SIG-M5 treated with dmso at 0.1 percent for 504 hours (cell line): ENCODE measurements at regions not wholly inside any gene's neighbourhood (a gene's known extent, or its start where the extent isn't known, plus 50 kb on each side); places are given as distances from the start of the nearest gene placed in this dataset.
"Not testable (repeated sequence)": the region's sequence is repeated elsewhere in the genome, so short reads cannot be mapped to it uniquely, and the experiment has no call there.

Source experiments
- DNase-seq: peaks from one replicate; lab custom pipeline; 2025; ENCODE audit not compliant: unreplicated experiment; lab: John Stamatoyannopoulos, UW

GRCh38 chrX:94814216-94814615, 1140.2 kb downstream of the FAM133A start:
- no peak for DNase-seq

- DNase-seq, result no peak
Measured at GRCh38 chrX:94830717-94831116, 1156.7 kb downstream of the FAM133A start.

- DNase-seq, result peak; percentile 0
Measured at GRCh38 chrX:94831364-94831763, 1157.4 kb downstream of the FAM133A start.

- no peak for DNase-seq
Measured at GRCh38 chrX:94834226-94834625, 1160.2 kb downstream of the FAM133A start.

- DNase-seq, result no peak
Measured at GRCh38 chrX:94850811-94851210, 1176.8 kb downstream of the FAM133A start.

DNA sequence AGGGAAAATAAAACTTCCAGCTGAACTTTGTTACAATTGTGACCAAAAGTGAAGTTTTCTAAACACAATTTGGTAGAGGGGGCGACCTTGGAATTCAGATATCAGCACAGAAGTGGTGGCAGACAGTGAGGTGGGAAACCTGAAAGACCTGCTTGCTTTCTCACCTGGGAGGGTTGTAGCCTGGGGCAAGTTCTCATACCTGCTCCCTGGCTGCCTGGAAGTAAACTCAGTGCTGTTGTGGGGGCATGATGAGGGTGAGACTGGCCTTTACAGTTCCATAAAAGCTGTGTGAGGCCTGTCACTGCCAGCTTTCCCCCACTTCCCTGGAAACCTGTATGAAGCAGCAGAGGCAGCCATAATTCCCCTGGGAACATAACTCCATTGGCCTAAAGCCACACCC, 1180.2 kb downstream of the FAM133A start:
- peak; percentile 2 for DNase-seq

GRCh38 chrX:94862470-94862869, 1188.5 kb downstream of the FAM133A start:
- not testable (repeated sequence) for DNase-seq

DNA sequence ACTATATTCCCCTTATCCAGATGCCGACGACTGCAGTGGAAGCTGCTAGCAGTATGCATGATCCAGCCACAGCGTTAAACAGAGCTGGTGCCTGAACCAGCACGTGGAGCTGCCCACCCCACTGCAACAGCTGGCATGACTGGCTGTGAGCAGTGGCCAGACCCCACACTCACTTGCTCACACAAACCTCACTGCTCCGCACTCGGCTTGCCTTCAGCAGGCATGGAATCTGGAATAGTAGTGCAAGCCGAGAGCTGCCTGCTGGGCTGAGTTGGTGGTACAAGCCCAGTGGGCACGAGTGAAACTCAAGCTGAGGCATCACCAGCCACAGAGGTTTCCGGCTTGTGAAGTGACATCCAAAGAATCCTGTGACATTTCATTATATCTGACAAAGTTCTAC, 1197.6 kb downstream of the FAM133A start:
- no peak for DNase-seq

- no peak for DNase-seq
Measured at GRCh38 chrX:94901849-94902248, 1227.8 kb downstream of the FAM133A start.

DNA sequence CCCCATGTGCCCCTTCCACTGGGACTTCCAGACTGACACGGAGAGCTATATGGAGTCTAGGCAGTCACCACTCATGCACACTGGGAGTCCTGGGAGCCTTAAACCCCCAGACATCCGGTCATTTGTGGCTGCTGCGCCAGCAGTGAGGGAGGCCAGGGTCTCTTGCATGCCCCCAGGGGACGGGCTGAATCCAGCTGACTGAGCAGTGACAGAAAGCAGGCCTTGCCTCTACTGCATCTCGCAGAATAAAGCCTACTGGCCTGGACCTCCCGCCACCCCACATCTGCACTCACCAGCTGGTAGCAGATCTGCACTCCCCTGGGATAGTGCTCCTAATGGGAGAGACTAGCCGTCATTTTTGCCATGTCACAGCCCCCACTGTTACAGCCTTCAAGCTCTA, 1234.2 kb downstream of the FAM133A start:
- DNase-seq, result no peak

- no peak for DNase-seq
Measured at GRCh38 chrX:94908648-94909047, 1234.6 kb downstream of the FAM133A start.

- DNase-seq, result no peak
Measured at GRCh38 chrX:94914235-94914634, 1240.2 kb downstream of the FAM133A start.

DNA sequence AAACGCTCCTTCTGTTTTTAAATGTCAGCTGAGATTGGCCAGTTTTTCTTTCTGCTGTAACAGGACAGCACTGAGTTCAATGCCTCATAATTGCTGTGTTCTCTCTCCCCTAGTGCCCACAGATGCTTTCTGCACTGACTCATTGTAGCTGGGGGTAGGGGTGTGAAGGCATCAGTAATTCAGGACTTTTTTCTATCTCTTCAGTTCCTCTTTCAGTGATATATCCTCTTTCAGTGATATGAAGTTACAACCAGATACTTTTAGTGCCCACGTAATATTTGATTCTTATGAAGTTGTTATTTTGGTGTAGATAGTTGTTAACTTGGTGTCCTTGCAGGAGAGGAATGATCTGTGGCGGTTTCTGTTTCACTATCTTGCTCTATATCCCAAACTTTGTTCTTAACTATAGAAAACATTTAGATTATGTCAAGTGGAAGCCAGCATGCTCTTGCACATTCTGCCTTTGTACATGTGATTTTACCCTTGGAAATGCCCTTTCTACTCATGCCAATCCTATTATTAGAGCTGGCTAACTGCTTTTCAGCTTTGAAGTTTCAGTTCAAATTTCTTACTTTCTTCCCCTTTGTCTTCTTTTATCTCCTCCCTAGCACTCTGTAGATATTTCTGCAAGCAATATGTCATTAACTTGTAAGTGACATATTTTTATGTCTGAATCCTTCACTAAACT, 1258.4 kb downstream of the FAM133A start:
- no peak for DNase-seq

DNA sequence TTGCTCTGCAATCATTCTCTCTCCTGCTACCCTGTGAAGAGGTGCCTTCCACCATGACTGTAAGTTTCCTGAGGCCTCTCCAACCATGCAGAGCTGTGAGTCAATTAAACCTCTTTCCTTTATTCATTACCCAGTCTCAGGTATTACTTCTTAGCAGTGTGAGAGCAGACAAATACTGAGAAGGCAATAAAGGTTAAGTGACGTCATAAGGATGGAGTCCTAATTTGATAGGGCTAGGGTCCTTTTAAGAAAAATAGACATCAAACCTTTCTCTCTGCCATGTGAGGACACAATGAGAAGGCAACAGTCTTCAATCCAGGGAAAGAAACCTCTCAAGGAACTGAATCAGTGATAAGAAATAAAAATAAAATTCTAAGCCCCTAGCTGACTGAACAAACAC, 1262.7 kb downstream of the FAM133A start:
- no peak for DNase-seq

- no peak for DNase-seq
Measured at GRCh38 chrX:94937491-94937890, 1263.5 kb downstream of the FAM133A start.

DNA sequence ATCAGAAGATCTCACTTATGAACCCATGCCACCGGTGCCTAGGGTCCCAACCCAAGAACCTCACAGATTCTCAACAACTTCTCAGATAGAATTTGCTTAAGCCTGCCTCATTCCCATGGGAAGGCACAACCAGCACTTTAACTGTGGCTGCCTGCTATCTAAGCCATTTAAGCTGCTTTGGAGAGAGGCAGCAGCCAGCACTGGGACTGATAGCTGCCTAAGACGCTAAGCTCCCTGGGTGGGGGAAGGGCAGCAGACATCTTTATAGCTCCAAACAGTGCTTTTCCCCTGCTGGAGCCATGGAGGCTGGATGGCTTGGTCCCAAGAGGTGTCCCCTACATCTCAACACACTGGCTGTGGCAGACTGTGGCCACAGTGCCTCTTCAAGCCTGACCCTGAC, 1268.6 kb downstream of the FAM133A start:
- DNase-seq, result no peak

GRCh38 chrX:94946137-94946536, 1272.1 kb downstream of the FAM133A start:
- DNase-seq, result not testable (repeated sequence)

GRCh38 chrX:94961730-94962129, 1287.7 kb downstream of the FAM133A start:
- no peak for DNase-seq

DNA sequence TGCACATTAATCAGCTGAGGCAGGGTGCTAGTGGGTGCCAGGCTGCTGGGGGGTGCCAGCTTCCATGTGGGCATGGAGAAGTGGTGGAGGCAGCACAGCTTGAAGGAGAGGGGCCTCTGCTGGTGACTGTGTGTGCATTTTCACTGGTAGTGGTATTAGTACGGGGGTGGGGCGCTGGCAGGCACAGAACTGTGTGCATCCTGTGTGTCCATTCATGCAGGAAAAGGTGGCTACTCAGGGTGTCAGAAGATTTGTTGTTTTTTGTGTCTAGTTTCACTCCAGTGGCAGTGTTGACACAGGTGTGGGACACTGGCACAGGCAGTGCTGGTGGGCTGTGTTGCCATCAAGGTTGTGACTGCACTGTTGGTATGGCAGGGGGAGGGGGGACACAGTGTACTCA, 1303.6 kb downstream of the FAM133A start:
- DNase-seq, result no peak

DNA sequence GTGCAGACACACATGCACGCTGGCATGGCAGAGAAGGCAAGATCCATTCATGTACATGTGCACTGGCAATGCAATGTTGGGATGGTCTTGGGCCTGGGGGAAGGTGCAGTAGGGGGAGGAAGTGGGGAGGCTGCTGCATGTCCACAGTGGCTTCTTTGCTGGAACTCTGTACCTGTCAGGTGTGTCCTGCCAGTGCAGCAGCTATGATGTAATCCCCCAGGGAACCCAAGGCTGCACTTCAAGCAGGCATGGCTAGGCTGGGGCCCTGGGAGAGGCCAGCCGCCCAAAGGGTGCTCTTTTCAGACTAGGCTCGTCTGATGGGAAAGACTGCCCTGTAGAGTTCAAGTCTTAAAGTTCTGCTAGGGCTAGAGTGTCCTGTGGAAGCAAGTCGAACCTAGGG, 1304.0 kb downstream of the FAM133A start:
- no peak for DNase-seq
